PC-3 (cell line): ENCODE measurements at regions not wholly inside any gene's neighbourhood (a gene's known extent, or its start where the extent isn't known, plus 50 kb on each side); places are given as distances from the start of the nearest gene placed in this dataset.

Experiments
- ATAC-seq: fragments of 200-7000 bp; cut with Tn5 transposase; 2 replicates; pipeline ENCODE4 v1.9.1; 2020; ENCODE audit warnings: mild to moderate bottlenecking, moderate library complexity
- BruUV-seq: library from RNA; stranded (reverse); fragments of 400-500 nt; replicated peaks from 2 replicates; lab custom pipeline; 2021; lab: Mats Ljungman, UMichigan
- CTCF ChIA-PET: fragments of 300-600 bp; sonication (Branson Sonifier 250); formaldehyde crosslinking; loops from one replicate; lab custom pipeline; 2022; ENCODE audit warnings: antibody characterized with exemption; lab: Charles Lee
- POLR2A ChIA-PET: fragments of 300-600 bp; sonication (Branson Sonifier 250); formaldehyde crosslinking; loops from one replicate; lab custom pipeline; 2022; ENCODE audit warnings: antibody characterized with exemption; ENCODE audit not compliant: unreplicated experiment; lab: Charles Lee
- DNase-seq: peaks from one replicate; pipeline ENCODE4 v3.0.0-alpha.2; 2015
- H2AFZ ChIP-seq: fragments of 300-600 bp; sonication (generic); 2 replicates; pipeline ENCODE4 v1.6.0; 2016; ENCODE audit warnings: antibody characterized with exemption, low read length
- H3F3A ChIP-seq: fragments of 300-600 bp; sonication (generic); one replicate; pipeline ENCODE4 v1.6.0; 2017; ENCODE audit warnings: antibody characterized with exemption, low read length, control low read depth, mild to moderate bottlenecking; ENCODE audit not compliant: unreplicated experiment
- H3K27ac ChIP-seq: fragments of 300-600 bp; sonication (generic); 2 replicates; pipeline ENCODE4 v1.5.1; 2016; ENCODE audit warnings: mild to moderate bottlenecking, low read length
- H3K27me3 ChIP-seq: fragments of 300-600 bp; sonication (generic); 2 replicates; pipeline ENCODE4 v1.6.1; 2016; ENCODE audit warnings: low read length, mixed read lengths
- H3K36me3 ChIP-seq: fragments of 300-600 bp; sonication (generic); 2 replicates; pipeline ENCODE4 v1.6.1; 2016; ENCODE audit warnings: low read depth, mixed run types, low read length, mixed read lengths
- H3K4me1 ChIP-seq: fragments of 300-600 bp; sonication (generic); 2 replicates; pipeline ENCODE4 v1.5.1; 2016; ENCODE audit warnings: low read length; ENCODE audit not compliant: insufficient read depth
- H3K4me2 ChIP-seq: fragments of 300-600 bp; sonication (generic); 2 replicates; pipeline ENCODE4 v1.6.0; 2016; ENCODE audit warnings: low read length
- H3K4me3 ChIP-seq: fragments of 300-600 bp; sonication (generic); 2 replicates; pipeline ENCODE4 v1.5.1; 2016; ENCODE audit warnings: mild to moderate bottlenecking, low read length, mixed read lengths
- H3K79me2 ChIP-seq: fragments of 300-600 bp; sonication (generic); 2 replicates; pipeline ENCODE4 v1.6.1; 2017; ENCODE audit warnings: low read length, mixed read lengths
- H3K9ac ChIP-seq: fragments of 300-600 bp; sonication (generic); 2 replicates; pipeline ENCODE4 v1.6.0; 2016; ENCODE audit warnings: mild to moderate bottlenecking, low read length
- H3K9me2 ChIP-seq: fragments of 300-600 bp; sonication (generic); replicated peaks from 2 replicates; pipeline ENCODE4 v1.6.1; 2016; ENCODE audit warnings: mixed run types, low read length, mixed read lengths
- H3K9me3 ChIP-seq: fragments of 300-600 bp; sonication (generic); 2 replicates; pipeline ENCODE4 v1.6.1; 2016; ENCODE audit warnings: low read length, mixed read lengths
- H4K20me1 ChIP-seq: fragments of 300-600 bp; sonication (generic); 2 replicates; pipeline ENCODE4 v1.6.1; 2016; ENCODE audit warnings: low read length, mixed read lengths
- CTCF ChIP-seq: fragments of 300-600 bp; sonication (generic); conservative IDR thresholded peaks from 2 replicates; pipeline ENCODE4 v1.5.1; 2017; ENCODE audit warnings: antibody characterized with exemption, low read depth, mild to moderate bottlenecking, low read length
- EZH2 ChIP-seq: fragments of 300-600 bp; sonication (generic); IDR thresholded peaks from one replicate; pipeline ENCODE4 v1.6.1; 2017; ENCODE audit warnings: antibody characterized with exemption, mild to moderate bottlenecking, low read length; ENCODE audit not compliant: unreplicated experiment
- EZH2phosphoT487 ChIP-seq: fragments of 300-600 bp; sonication (generic); IDR thresholded peaks from 2 replicates; pipeline ENCODE4 v1.6.1; 2018; ENCODE audit warnings: mild to moderate bottlenecking, antibody characterized with exemption, low read length, borderline replicate concordance
- intact Hi-C: fragments of 100-400 bp; cut with micrococcal nuclease; formaldehyde crosslinking; loops from 2 replicates; pipeline ENCODE4 v1.9.0; 2023

- TF ChIP-seq EZH2phosphoT487 (no peak), CTCF (no peak), EZH2 (no peak)
- H3K4me1 ChIP-seq, result peaks cover 15% of the 10 kb centered on the region; the same call in 1 of the 2 replicates
- H3K4me3 ChIP-seq, result no peak overlapping the region
- intact Hi-C loops, result no loop called here
- H3K36me3 ChIP-seq, result no peaks in the 10 kb centered on the region
- no TSS peak for BruUV-seq
- H3F3A ChIP-seq, result no peaks in the 10 kb centered on the region
- H3K27ac ChIP-seq, result no peak overlapping the region
- no peak overlapping the region for H3K9ac ChIP-seq
- H3K79me2 ChIP-seq, result no peaks in the 10 kb centered on the region
- H2AFZ ChIP-seq, result no peak overlapping the region
- H3K9me2 ChIP-seq, result no peaks in the 10 kb centered on the region
- no peak overlapping the region for H3K4me2 ChIP-seq
- CTCF ChIA-PET, result no interaction called here
- H3K9me3 ChIP-seq, result no peaks in the 10 kb centered on the region
- POLR2A ChIA-PET, result no interaction called here
- H3K27me3 ChIP-seq, result no peaks in the 10 kb centered on the region
- DNase-seq (no peak), ATAC-seq (no peak)
- no peaks in the 10 kb centered on the region for H4K20me1 ChIP-seq
Measured at GRCh38 chr1:187838335-187839293, 1009.9 kb downstream of the PLA2G4A start.

- Histone ChIP-seq H2AFZ (no peak overlapping the region), H3K36me3 (no peaks in the 10 kb centered on the region), H3K4me2 (no peak overlapping the region), H3K27ac (no peak overlapping the region), H3K79me2 (no peaks in the 10 kb centered on the region), H4K20me1 (no peaks in the 10 kb centered on the region), H3K4me1 (peaks cover 27% of the 10 kb centered on the region), H3K4me3 (no peak overlapping the region), H3F3A (no peaks in the 10 kb centered on the region), H3K9me3 (no peaks in the 10 kb centered on the region), H3K9ac (no peak overlapping the region), H3K9me2 (no peaks in the 10 kb centered on the region), H3K27me3 (no peaks in the 10 kb centered on the region)
- ChIA-PET CTCF (no interaction called here), POLR2A (no interaction called here)
- peak; percentile 51 for DNase-seq
- TF ChIP-seq EZH2 (no peak), CTCF (no peak), EZH2phosphoT487 (no peak)
- no TSS peak for BruUV-seq
- no peak for ATAC-seq
- intact Hi-C loops, result no loop called here
Measured at GRCh38 chr1:187839873-187840272, 1011.1 kb downstream of the PLA2G4A start.

- CTCF ChIA-PET, result no interaction called here
- DNase-seq (no peak), ATAC-seq (no peak)
Measured at GRCh38 chr1:187840557-187840956, 1011.8 kb downstream of the PLA2G4A start.

More at GRCh38 chr1:187840557-187840956, 1011.8 kb downstream of the PLA2G4A start:
- Histone ChIP-seq H3K9me3 (no peaks in the 10 kb centered on the region), H3K9ac (no peak overlapping the region), H2AFZ (no peak overlapping the region), H3K27ac (no peak overlapping the region), H3K79me2 (no peaks in the 10 kb centered on the region), H3K4me3 (no peak overlapping the region), H3K36me3 (no peaks in the 10 kb centered on the region), H3K4me2 (no peak overlapping the region), H3K9me2 (no peaks in the 10 kb centered on the region), H3K27me3 (no peaks in the 10 kb centered on the region), H4K20me1 (no peaks in the 10 kb centered on the region), H3K4me1 (peaks cover 28% of the 10 kb centered on the region), H3F3A (no peaks in the 10 kb centered on the region)
- POLR2A ChIA-PET, result no interaction called here
- no peak for TF ChIP-seq CTCF
- no TSS peak for BruUV-seq
- intact Hi-C loops, result no loop called here
